Suppressor macrophage treated with lipopolysaccharide for 1 hour (primary cell): ENCODE measurements at regions not wholly inside any gene's neighbourhood (a gene's known extent, or its start where the extent isn't known, plus 50 kb on each side); places are given as distances from the start of the nearest gene placed in this dataset.

ENCODE experiments used
- DNase-seq, 3 donors: peaks; one replicate each; pipeline ENCODE4 v3.0.0-alpha.2; 2020 to 2022

- no peak for DNase-seq
Observed at GRCh38 chr5:31048282-31049270, 144.9 kb upstream of the CDH6 start.

GRCh38 chr5:31047621-31048020 lies 145.9 kb upstream of the CDH6 start:
- no peak for DNase-seq

GRCh38 chr5:31047007-31047406 lies 146.5 kb upstream of the CDH6 start:
- no peak for DNase-seq

GRCh38 chr5:31036411-31036810 lies 157.1 kb upstream of the CDH6 start:
- no peak for DNase-seq

GRCh38 chr5:31033295-31033694 lies 160.2 kb upstream of the CDH6 start:
- DNase-seq, result no peak

GRCh38 chr5:31029925-31030324 lies 163.6 kb upstream of the CDH6 start:
- no peak for DNase-seq

GRCh38 chr5:31027721-31028120 lies 165.8 kb upstream of the CDH6 start:
- no peak for DNase-seq

GRCh38 chr5:31023105-31023504 lies 170.4 kb upstream of the CDH6 start:
- no peak for DNase-seq

GRCh38 chr5:31021181-31021624 lies 172.3 kb upstream of the CDH6 start:
- DNase-seq, result no peak

GRCh38 chr5:31008231-31008630 lies 185.3 kb upstream of the CDH6 start:
- DNase-seq, result no peak

- no peak for DNase-seq
Observed at GRCh38 chr5:31007672-31008071, 185.8 kb upstream of the CDH6 start.

GRCh38 chr5:31000287-31000686 lies 193.2 kb upstream of the CDH6 start:
- no peak for DNase-seq

GRCh38 chr5:30997681-30998080 lies 195.8 kb upstream of the CDH6 start:
- no peak for DNase-seq

- no peak for DNase-seq
Observed at GRCh38 chr5:30994902-30995301, 198.6 kb upstream of the CDH6 start.

- no peak for DNase-seq
Observed at GRCh38 chr5:30994176-30994575, 199.3 kb upstream of the CDH6 start.

- DNase-seq, result no peak
Observed at GRCh38 chr5:30991462-30991861, 202.0 kb upstream of the CDH6 start.

- no peak for DNase-seq
Observed at GRCh38 chr5:30981576-30981975, 211.9 kb upstream of the CDH6 start.

GRCh38 chr5:30968971-30969370 lies 224.5 kb upstream of the CDH6 start:
- no peak for DNase-seq

GRCh38 chr5:30960036-30960435 lies 233.4 kb upstream of the CDH6 start:
- no peak for DNase-seq

GRCh38 chr5:30959238-30959637 lies 234.2 kb upstream of the CDH6 start:
- no peak for DNase-seq

- no peak for DNase-seq
Observed at GRCh38 chr5:30957591-30957990, 235.9 kb upstream of the CDH6 start.

- no peak for DNase-seq
Observed at GRCh38 chr5:30956251-30956650, 237.2 kb upstream of the CDH6 start.

- DNase-seq, result no peak
Observed at GRCh38 chr5:30937070-30937469, 256.4 kb upstream of the CDH6 start.

GRCh38 chr5:30933599-30933998 lies 259.9 kb upstream of the CDH6 start:
- DNase-seq, result no peak
